PFSK-1 (cell line): ENCODE measurements at regions not wholly inside any gene's neighbourhood (a gene's known extent, or its start where the extent isn't known, plus 50 kb on each side); places are given as distances from the start of the nearest gene placed in this dataset.

Experiments used
- POLR2AphosphoS5 ChIP-seq: IDR thresholded peaks from 2 replicates; pipeline ENCODE4 v1.6.1; 2012; ENCODE audit warnings: low read depth, mild to moderate bottlenecking, control low read depth, low read length, moderate library complexity
- REST ChIP-seq, 2 experiments: IDR thresholded peaks; 2 replicates each; pipeline versions ENCODE4 v1.6.1 to v1.8.0; 2011 to 2012; ENCODE audit warnings: low read depth in 2 of 2, low read length in 2 of 2, control low read depth in 1 of 2, inconsistent platforms in 1 of 2, mild to moderate bottlenecking in 1 of 2, moderate library complexity in 1 of 2; ENCODE audit not compliant: insufficient read depth in 1 of 2
- SIN3A ChIP-seq: IDR thresholded peaks from 2 replicates; pipeline ENCODE4 v1.6.1; 2012; ENCODE audit warnings: mild to moderate bottlenecking, low read length, moderate library complexity, borderline replicate concordance; ENCODE audit not compliant: insufficient read depth
- TAF1 ChIP-seq: IDR thresholded peaks from 2 replicates; pipeline ENCODE4 v1.6.1; 2012; ENCODE audit warnings: low read length, control low read depth, borderline replicate concordance; ENCODE audit not compliant: insufficient read depth

GRCh38 chr12:93145086-93145485, 216.0 kb upstream of the EEA1 start:
- TF ChIP-seq POLR2AphosphoS5 (no peak), TAF1 (no peak), REST (IDR thresholded peaks at IDR 0.05; ENCODE audit: insufficient read depth in 1 of 2, low read depth in 2 of 2, low read length in 2 of 2) (no peak), SIN3A (no peak)
